NCI-H2107 treated with DMSO at 0.1 percent for 48 hours (cell line): ENCODE measurements at regions not wholly inside any gene's neighbourhood (a gene's known extent, or its start where the extent isn't known, plus 50 kb on each side); places are given as distances from the start of the nearest gene placed in this dataset.
"Not testable (repeated sequence)": the region's sequence is repeated elsewhere in the genome, so short reads cannot be mapped to it uniquely, and the experiment has no call there.

Experiments used
- DNase-seq: peaks from one replicate; lab custom pipeline; 2025; ENCODE audit not compliant: unreplicated experiment; lab: John Stamatoyannopoulos, UW

GRCh38 chr3:5464649-5465048 is 277.1 kb downstream of the EDEM1 start:
- DNase-seq = no peak

GRCh38 chr3:5465183-5465582 is 277.7 kb downstream of the EDEM1 start:
- DNase-seq = no peak

GRCh38 chr3:5466065-5466464 is 278.6 kb downstream of the EDEM1 start:
- DNase-seq = no peak

- no peak for DNase-seq
Observed at GRCh38 chr3:5466717-5467116, 279.2 kb downstream of the EDEM1 start.

- DNase-seq = no peak
Observed at GRCh38 chr3:5473471-5473870, 286.0 kb downstream of the EDEM1 start.

- no peak for DNase-seq
Observed at GRCh38 chr3:5476403-5476802, 288.9 kb downstream of the EDEM1 start.

- no peak for DNase-seq
Observed at GRCh38 chr3:5479229-5479799, 291.8 kb downstream of the EDEM1 start.

- DNase-seq = no peak
Observed at GRCh38 chr3:5480190-5480589, 292.7 kb downstream of the EDEM1 start.

GRCh38 chr3:5485427-5485826 is 297.9 kb downstream of the EDEM1 start:
- no peak for DNase-seq

GRCh38 chr3:5488771-5489170 is 301.3 kb downstream of the EDEM1 start:
- DNase-seq = no peak

- no peak for DNase-seq
Observed at GRCh38 chr3:5489536-5489935, 302.0 kb downstream of the EDEM1 start.

- DNase-seq = no peak
Observed at GRCh38 chr3:5494905-5495519, 307.5 kb downstream of the EDEM1 start.

GRCh38 chr3:5497497-5497896 is 310.0 kb downstream of the EDEM1 start:
- no peak for DNase-seq

- no peak for DNase-seq
Observed at GRCh38 chr3:5498981-5499380, 311.5 kb downstream of the EDEM1 start.

- DNase-seq = no peak
Observed at GRCh38 chr3:5499404-5499803, 311.9 kb downstream of the EDEM1 start.

GRCh38 chr3:5503136-5503535 is 315.6 kb downstream of the EDEM1 start:
- DNase-seq = no peak

GRCh38 chr3:5504135-5504534 is 316.6 kb downstream of the EDEM1 start:
- DNase-seq = no peak

- DNase-seq = no peak
Observed at GRCh38 chr3:5505163-5505562, 317.7 kb downstream of the EDEM1 start.

GRCh38 chr3:5505997-5506396 is 318.5 kb downstream of the EDEM1 start:
- no peak for DNase-seq

- not testable (repeated sequence) for DNase-seq
Observed at GRCh38 chr3:5508860-5509259, 321.4 kb downstream of the EDEM1 start.

GRCh38 chr3:5510300-5510699 is 322.8 kb downstream of the EDEM1 start:
- no peak for DNase-seq

- DNase-seq = no peak
Observed at GRCh38 chr3:5517921-5518320, 330.4 kb downstream of the EDEM1 start.

GRCh38 chr3:5520237-5520636 is 332.7 kb downstream of the EDEM1 start:
- no peak for DNase-seq
